ENCODE measurements at regions not wholly inside any gene's neighbourhood (a gene's known extent, or its start where the extent isn't known, plus 50 kb on each side); places are given as distances from the start of the nearest gene placed in this dataset.

DNA sequence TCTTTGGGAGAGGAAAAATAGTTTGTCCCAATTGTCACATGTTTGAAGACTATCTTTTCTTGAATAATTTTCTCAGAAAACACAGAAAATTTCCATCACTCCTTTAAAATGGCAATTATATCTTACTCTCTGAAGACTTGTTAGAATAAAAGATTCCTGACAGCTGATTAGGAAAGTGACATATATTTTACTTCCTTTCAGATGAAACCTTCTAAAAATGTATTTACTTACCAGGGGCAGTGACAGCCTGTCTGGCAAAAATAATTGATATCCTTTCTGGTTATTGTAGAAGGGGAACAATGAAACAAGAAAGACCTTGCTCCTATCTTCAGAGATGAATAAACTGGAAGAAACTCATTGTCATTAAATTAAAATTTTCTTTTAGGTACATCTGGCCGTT, 483.3 kb upstream of the GOLIM4 start:
- TF ChIP-seq, protein P1, sequence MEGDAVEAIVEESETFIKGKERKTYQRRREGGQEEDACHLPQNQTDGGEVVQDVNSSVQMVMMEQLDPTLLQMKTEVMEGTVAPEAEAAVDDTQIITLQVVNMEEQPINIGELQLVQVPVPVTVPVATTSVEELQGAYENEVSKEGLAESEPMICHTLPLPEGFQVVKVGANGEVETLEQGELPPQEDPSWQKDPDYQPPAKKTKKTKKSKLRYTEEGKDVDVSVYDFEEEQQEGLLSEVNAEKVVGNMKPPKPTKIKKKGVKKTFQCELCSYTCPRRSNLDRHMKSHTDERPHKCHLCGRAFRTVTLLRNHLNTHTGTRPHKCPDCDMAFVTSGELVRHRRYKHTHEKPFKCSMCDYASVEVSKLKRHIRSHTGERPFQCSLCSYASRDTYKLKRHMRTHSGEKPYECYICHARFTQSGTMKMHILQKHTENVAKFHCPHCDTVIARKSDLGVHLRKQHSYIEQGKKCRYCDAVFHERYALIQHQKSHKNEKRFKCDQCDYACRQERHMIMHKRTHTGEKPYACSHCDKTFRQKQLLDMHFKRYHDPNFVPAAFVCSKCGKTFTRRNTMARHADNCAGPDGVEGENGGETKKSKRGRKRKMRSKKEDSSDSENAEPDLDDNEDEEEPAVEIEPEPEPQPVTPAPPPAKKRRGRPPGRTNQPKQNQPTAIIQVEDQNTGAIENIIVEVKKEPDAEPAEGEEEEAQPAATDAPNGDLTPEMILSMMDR (CRISPR knock-in tag; IDR thresholded peaks at IDR 0.05) = no peak
- TF ChIP-seq, protein P2, sequence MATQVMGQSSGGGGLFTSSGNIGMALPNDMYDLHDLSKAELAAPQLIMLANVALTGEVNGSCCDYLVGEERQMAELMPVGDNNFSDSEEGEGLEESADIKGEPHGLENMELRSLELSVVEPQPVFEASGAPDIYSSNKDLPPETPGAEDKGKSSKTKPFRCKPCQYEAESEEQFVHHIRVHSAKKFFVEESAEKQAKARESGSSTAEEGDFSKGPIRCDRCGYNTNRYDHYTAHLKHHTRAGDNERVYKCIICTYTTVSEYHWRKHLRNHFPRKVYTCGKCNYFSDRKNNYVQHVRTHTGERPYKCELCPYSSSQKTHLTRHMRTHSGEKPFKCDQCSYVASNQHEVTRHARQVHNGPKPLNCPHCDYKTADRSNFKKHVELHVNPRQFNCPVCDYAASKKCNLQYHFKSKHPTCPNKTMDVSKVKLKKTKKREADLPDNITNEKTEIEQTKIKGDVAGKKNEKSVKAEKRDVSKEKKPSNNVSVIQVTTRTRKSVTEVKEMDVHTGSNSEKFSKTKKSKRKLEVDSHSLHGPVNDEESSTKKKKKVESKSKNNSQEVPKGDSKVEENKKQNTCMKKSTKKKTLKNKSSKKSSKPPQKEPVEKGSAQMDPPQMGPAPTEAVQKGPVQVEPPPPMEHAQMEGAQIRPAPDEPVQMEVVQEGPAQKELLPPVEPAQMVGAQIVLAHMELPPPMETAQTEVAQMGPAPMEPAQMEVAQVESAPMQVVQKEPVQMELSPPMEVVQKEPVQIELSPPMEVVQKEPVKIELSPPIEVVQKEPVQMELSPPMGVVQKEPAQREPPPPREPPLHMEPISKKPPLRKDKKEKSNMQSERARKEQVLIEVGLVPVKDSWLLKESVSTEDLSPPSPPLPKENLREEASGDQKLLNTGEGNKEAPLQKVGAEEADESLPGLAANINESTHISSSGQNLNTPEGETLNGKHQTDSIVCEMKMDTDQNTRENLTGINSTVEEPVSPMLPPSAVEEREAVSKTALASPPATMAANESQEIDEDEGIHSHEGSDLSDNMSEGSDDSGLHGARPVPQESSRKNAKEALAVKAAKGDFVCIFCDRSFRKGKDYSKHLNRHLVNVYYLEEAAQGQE (IDR thresholded peaks at IDR 0.05; ENCODE audit: borderline replicate concordance in 1 of 2, low read depth in 1 of 2, low read length in 2 of 2) = no peak
- TF ChIP-seq FOXA1 (IDR thresholded peaks at IDR 0.05) (no peak), FOXA1 (CRISPR knock-in tag; IDR thresholded peaks at IDR 0.05) (no peak), FOXK1 (CRISPR knock-in tag; IDR thresholded peaks at IDR 0.05; ENCODE audit: borderline replicate concordance, low read depth) (no peak), ZNF746 (CRISPR knock-in tag; IDR thresholded peaks at IDR 0.05) (no peak), NR2F2 (IDR thresholded peaks at IDR 0.05; ENCODE audit: borderline replicate concordance, low read depth) (no peak), SMAD3 (CRISPR knock-in tag; IDR thresholded peaks at IDR 0.05) (no peak), ZNF670 (CRISPR knock-in tag; IDR thresholded peaks at IDR 0.05; ENCODE audit: borderline replicate concordance) (no peak), JUN (CRISPR knock-in tag; IDR thresholded peaks at IDR 0.05) (no peak), ZZZ3 (CRISPR knock-in tag; IDR thresholded peaks at IDR 0.05; ENCODE audit: borderline replicate concordance) (no peak)
